ENCODE measurements at regions not wholly inside any gene's neighbourhood (a gene's known extent, or its start where the extent isn't known, plus 50 kb on each side); places are given as distances from the start of the nearest gene placed in this dataset.

GRCh38 chr2:118309946-118310680, 221.8 kb downstream of the INSIG2 start:
- peak; percentile 68 for DNase-seq

- DNase-seq, result no peak
Observed at GRCh38 chr2:118309257-118309945, 221.1 kb downstream of the INSIG2 start.

- no peak for DNase-seq
Observed at GRCh38 chr2:118307864-118308263, 219.6 kb downstream of the INSIG2 start.

- DNase-seq, result no peak
Observed at GRCh38 chr2:118301248-118301647, 213.0 kb downstream of the INSIG2 start.

GRCh38 chr2:118300832-118301231, 212.6 kb downstream of the INSIG2 start:
- no peak for DNase-seq

GRCh38 chr2:118296663-118297062, 208.4 kb downstream of the INSIG2 start:
- DNase-seq, result no peak

- no peak for DNase-seq
Observed at GRCh38 chr2:118295592-118296390, 207.5 kb downstream of the INSIG2 start.

- no peak for DNase-seq
Observed at GRCh38 chr2:118294063-118294462, 205.8 kb downstream of the INSIG2 start.

GRCh38 chr2:118292991-118293390, 204.7 kb downstream of the INSIG2 start:
- no peak for DNase-seq

- no peak for DNase-seq
Observed at GRCh38 chr2:118291251-118291880, 203.1 kb downstream of the INSIG2 start.

GRCh38 chr2:118290411-118291250, 202.4 kb downstream of the INSIG2 start:
- DNase-seq, result no peak

GRCh38 chr2:118279005-118279404, 190.7 kb downstream of the INSIG2 start:
- no peak for DNase-seq

GRCh38 chr2:118278046-118278445, 189.8 kb downstream of the INSIG2 start:
- no peak for DNase-seq

- no peak for DNase-seq
Observed at GRCh38 chr2:118274841-118275510, 186.7 kb downstream of the INSIG2 start.

GRCh38 chr2:118272391-118272790, 184.1 kb downstream of the INSIG2 start:
- DNase-seq, result no peak

GRCh38 chr2:118269408-118270051, 181.3 kb downstream of the INSIG2 start:
- no peak for DNase-seq

- DNase-seq, result no peak
Observed at GRCh38 chr2:118268268-118268667, 180.0 kb downstream of the INSIG2 start.

- no peak for DNase-seq
Observed at GRCh38 chr2:118265873-118266455, 177.7 kb downstream of the INSIG2 start.

- DNase-seq, result no peak
Observed at GRCh38 chr2:118264232-118264990, 176.1 kb downstream of the INSIG2 start.

GRCh38 chr2:118257696-118258095, 169.4 kb downstream of the INSIG2 start:
- DNase-seq, result no peak

Data from CD4-positive, alpha-beta T cell treated with Interleukin-17A for 4 hours (primary cell).